ENCODE measurements at regions not wholly inside any gene's neighbourhood (a gene's known extent, or its start where the extent isn't known, plus 50 kb on each side); places are given as distances from the start of the nearest gene placed in this dataset.
"Not testable (repeated sequence)": the region's sequence is repeated elsewhere in the genome, so short reads cannot be mapped to it uniquely, and the experiment has no call there.

GRCh38 chr7:91717681-91718470 is 162.6 kb downstream of the MTERF1 start:
- Histone ChIP-seq H3K27ac (no peak overlapping the region), H3K36me3 (ENCODE audit: insufficient read depth, low read length) (no peaks in the 10 kb centered on the region), H3K9me3 (ENCODE audit: low read depth, low read length) (no peaks in the 10 kb centered on the region; the same call in 1 of the 2 replicates), H3K9ac (ENCODE audit: insufficient read length) (no peak overlapping the region), H3K4me3 (no peak overlapping the region)
- DNase-seq (ENCODE audit: low read depth, low spot score), result no peak
- TF ChIP-seq EZH2 (IDR thresholded peaks at IDR 0.05), result no peak

GRCh38 chr7:91719008-91719407 is 161.5 kb downstream of the MTERF1 start:
- Histone ChIP-seq H3K36me3 (ENCODE audit: insufficient read depth, low read length) (no peaks in the 10 kb centered on the region), H3K9ac (ENCODE audit: insufficient read length) (no peak overlapping the region), H3K9me3 (ENCODE audit: low read depth, low read length) (no peaks in the 10 kb centered on the region; the same call in 1 of the 2 replicates), H3K4me3 (no peak overlapping the region), H3K27ac (no peak overlapping the region)
- DNase-seq (ENCODE audit: low read depth, low spot score), result no peak
- TF ChIP-seq POLR2AphosphoS5 (IDR thresholded peaks at IDR 0.05; ENCODE audit: borderline replicate concordance, low read depth, low read length), result no peak
- no peak for TF ChIP-seq FOXP2 (optimal IDR thresholded peaks at IDR 0.05; ENCODE audit: control extremely low read depth, extremely low read length, insufficient read depth)
- no peak for TF ChIP-seq EZH2 (IDR thresholded peaks at IDR 0.05)

DNA sequence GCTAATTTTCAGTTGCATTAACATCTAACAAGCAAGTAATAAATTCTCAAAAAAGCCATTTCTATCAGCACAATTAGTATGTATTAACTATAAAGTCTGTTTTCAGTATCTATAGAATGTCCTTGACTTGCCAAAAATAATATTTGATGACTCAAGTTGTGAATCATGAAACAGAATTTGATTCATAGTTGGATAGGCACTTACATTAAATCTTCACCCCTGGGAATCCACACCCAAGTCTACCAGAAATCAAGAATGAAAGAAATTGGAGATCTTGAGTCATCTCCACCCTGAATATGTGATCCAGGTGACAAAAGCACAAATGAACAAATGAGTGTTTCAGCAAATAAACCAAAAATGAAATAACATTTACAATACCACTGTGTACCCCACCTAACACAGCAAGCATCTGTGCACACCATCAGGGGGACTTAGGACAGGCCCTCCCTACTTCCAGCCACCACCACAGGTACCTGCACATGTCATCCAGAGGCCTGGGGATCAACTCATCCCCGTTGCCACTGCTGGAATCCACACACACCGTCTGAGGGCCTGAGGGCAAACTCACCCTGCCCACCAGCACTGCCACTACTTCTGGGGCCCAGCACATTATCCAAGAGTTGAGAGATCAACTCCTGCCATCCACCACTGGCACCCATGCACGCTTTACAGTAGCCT is 160.1 kb downstream of the MTERF1 start:
- no peak overlapping the region for H3K27ac ChIP-seq
- no peak overlapping the region for H3K4me3 ChIP-seq
- H3K36me3 ChIP-seq (ENCODE audit: insufficient read depth, low read length), result no peaks in the 10 kb centered on the region
- no peak for DNase-seq (ENCODE audit: low read depth, low spot score)
- H3K9me3 ChIP-seq (ENCODE audit: low read depth, low read length), result no peaks in the 10 kb centered on the region; the same call in 1 of the 2 replicates
- H3K9ac ChIP-seq (ENCODE audit: insufficient read length), result no peak overlapping the region
- TF ChIP-seq FOXP2 (optimal IDR thresholded peaks at IDR 0.05; ENCODE audit: control extremely low read depth, extremely low read length, insufficient read depth), result no peak
- TF ChIP-seq EZH2 (IDR thresholded peaks at IDR 0.05), result no peak
- no peak for TF ChIP-seq POLR2AphosphoS5 (IDR thresholded peaks at IDR 0.05; ENCODE audit: borderline replicate concordance, low read depth, low read length)

GRCh38 chr7:91722831-91723230 is 157.7 kb downstream of the MTERF1 start:
- no peak for DNase-seq (ENCODE audit: low read depth, low spot score)
- H3K27ac ChIP-seq, result no peak overlapping the region
- TF ChIP-seq FOXP2 (optimal IDR thresholded peaks at IDR 0.05; ENCODE audit: control extremely low read depth, extremely low read length, insufficient read depth), result no peak
- TF ChIP-seq POLR2AphosphoS5 (IDR thresholded peaks at IDR 0.05; ENCODE audit: borderline replicate concordance, low read depth, low read length), result no peak
- no peak for TF ChIP-seq EZH2 (IDR thresholded peaks at IDR 0.05)

DNA sequence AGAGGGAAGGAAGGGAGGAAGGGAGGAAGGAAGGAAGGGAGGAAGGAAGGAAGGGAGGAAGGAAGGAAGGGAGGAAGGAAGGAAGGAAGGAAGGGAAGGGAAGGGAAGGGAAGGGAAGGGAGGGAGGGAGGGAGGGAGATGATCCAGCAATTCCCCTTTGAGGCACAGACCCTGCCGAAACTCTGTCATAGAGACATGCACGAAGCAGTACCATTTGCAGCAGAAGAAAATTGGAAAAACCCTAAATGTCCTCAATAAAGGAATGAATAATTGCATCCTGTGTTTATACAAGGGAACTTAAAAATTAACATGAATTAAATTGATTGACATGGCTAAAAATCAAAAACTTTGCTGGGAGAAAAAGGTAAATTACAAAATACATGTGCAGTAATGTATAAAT is 151.5 kb downstream of the MTERF1 start:
- not testable (repeated sequence) for H3K4me3 ChIP-seq; H3K36me3 ChIP-seq (ENCODE audit: insufficient read depth, low read length); H3K27ac ChIP-seq; H3K9me3 ChIP-seq (ENCODE audit: low read depth, low read length); DNase-seq (ENCODE audit: low read depth, low spot score); H3K9ac ChIP-seq (ENCODE audit: insufficient read length)

More at GRCh38 chr7:91722831-91723230, 157.7 kb downstream of the MTERF1 start:
- H3K9ac ChIP-seq (ENCODE audit: insufficient read length), result no peak overlapping the region
- H3K4me3 ChIP-seq, result no peak overlapping the region
- H3K36me3 ChIP-seq (ENCODE audit: insufficient read depth, low read length), result no peaks in the 10 kb centered on the region
- no peaks in the 10 kb centered on the region; the same call in 1 of the 2 replicates for H3K9me3 ChIP-seq (ENCODE audit: low read depth, low read length)

GRCh38 chr7:91731976-91732375 is 148.5 kb downstream of the MTERF1 start:
- DNase-seq (ENCODE audit: low read depth, low spot score), result no peak
- no peak overlapping the region for H3K27ac ChIP-seq
- H3K9ac ChIP-seq (ENCODE audit: insufficient read length), result no peak overlapping the region
- TF ChIP-seq POLR2AphosphoS5 (IDR thresholded peaks at IDR 0.05; ENCODE audit: borderline replicate concordance, low read depth, low read length) (no peak), EZH2 (IDR thresholded peaks at IDR 0.05) (no peak)
- H3K36me3 ChIP-seq (ENCODE audit: insufficient read depth, low read length), result no peaks in the 10 kb centered on the region
- no peak overlapping the region for H3K4me3 ChIP-seq
- no peaks in the 10 kb centered on the region for H3K9me3 ChIP-seq (ENCODE audit: low read depth, low read length)

- Histone ChIP-seq H3K9me3 (ENCODE audit: low read depth, low read length) (no peaks in the 10 kb centered on the region; the same call in 1 of the 2 replicates), H3K27ac (no peak overlapping the region), H3K36me3 (ENCODE audit: insufficient read depth, low read length) (no peaks in the 10 kb centered on the region), H3K9ac (ENCODE audit: insufficient read length) (no peak overlapping the region), H3K4me3 (no peak overlapping the region)
- no peak for DNase-seq (ENCODE audit: low read depth, low spot score)
- TF ChIP-seq FOXP2 (optimal IDR thresholded peaks at IDR 0.05; ENCODE audit: control extremely low read depth, extremely low read length, insufficient read depth) (no peak), EZH2 (IDR thresholded peaks at IDR 0.05) (no peak), POLR2AphosphoS5 (IDR thresholded peaks at IDR 0.05; ENCODE audit: borderline replicate concordance, low read depth, low read length) (no peak)
These were observed 131.1 kb downstream of the MTERF1 start for GRCh38 chr7:91749418-91749817.

- Histone ChIP-seq H3K9me3 (ENCODE audit: low read depth, low read length) (no peaks in the 10 kb centered on the region; the same call in 1 of the 2 replicates), H3K9ac (ENCODE audit: insufficient read length) (no peak overlapping the region), H3K4me3 (no peak overlapping the region), H3K36me3 (ENCODE audit: insufficient read depth, low read length) (no peaks in the 10 kb centered on the region), H3K27ac (no peak overlapping the region)
- no peak for TF ChIP-seq FOXP2 (optimal IDR thresholded peaks at IDR 0.05; ENCODE audit: control extremely low read depth, extremely low read length, insufficient read depth)
- TF ChIP-seq POLR2AphosphoS5 (IDR thresholded peaks at IDR 0.05; ENCODE audit: borderline replicate concordance, low read depth, low read length), result no peak
- no peak for TF ChIP-seq EZH2 (IDR thresholded peaks at IDR 0.05)
- no peak for DNase-seq (ENCODE audit: low read depth, low spot score)
These were observed 130.4 kb downstream of the MTERF1 start for GRCh38 chr7:91750091-91750490.

- Histone ChIP-seq H3K9ac (ENCODE audit: insufficient read length) (no peak overlapping the region), H3K27ac (no peak overlapping the region), H3K9me3 (ENCODE audit: low read depth, low read length) (no peaks in the 10 kb centered on the region; the same call in 1 of the 2 replicates), H3K36me3 (ENCODE audit: insufficient read depth, low read length) (no peaks in the 10 kb centered on the region), H3K4me3 (no peak overlapping the region)
- TF ChIP-seq POLR2AphosphoS5 (IDR thresholded peaks at IDR 0.05; ENCODE audit: borderline replicate concordance, low read depth, low read length) (no peak), FOXP2 (optimal IDR thresholded peaks at IDR 0.05; ENCODE audit: control extremely low read depth, extremely low read length, insufficient read depth) (no peak), EZH2 (IDR thresholded peaks at IDR 0.05) (no peak)
- no peak for DNase-seq (ENCODE audit: low read depth, low spot score)
These were observed 128.4 kb downstream of the MTERF1 start for GRCh38 chr7:91752102-91752501.

DNA sequence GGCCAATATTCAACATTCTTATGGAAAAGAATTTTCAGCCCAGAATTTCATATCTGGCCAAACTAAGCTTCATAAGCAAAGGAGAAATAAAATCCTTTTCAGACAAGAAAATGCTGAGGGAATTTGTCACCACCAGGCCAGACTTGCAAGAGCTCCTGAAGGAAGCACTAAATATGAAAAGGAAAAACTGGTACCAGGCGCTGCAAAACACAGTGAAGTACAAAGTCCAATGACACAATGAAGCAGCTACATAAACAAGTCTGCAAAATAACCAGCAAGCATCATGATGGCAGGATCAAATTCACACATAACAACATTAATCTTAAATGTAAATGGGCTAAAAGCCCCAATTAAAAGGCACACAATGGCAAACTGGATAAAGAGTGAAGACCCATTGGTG is 126.2 kb downstream of the MTERF1 start:
- H3K36me3 ChIP-seq (ENCODE audit: insufficient read depth, low read length); H3K9ac ChIP-seq (ENCODE audit: insufficient read length); H3K9me3 ChIP-seq (ENCODE audit: low read depth, low read length); H3K4me3 ChIP-seq; DNase-seq (ENCODE audit: low read depth, low spot score); H3K27ac ChIP-seq: not testable (repeated sequence)

GRCh38 chr7:91755121-91755520 is 125.4 kb downstream of the MTERF1 start:
- H3K27ac ChIP-seq; H3K9me3 ChIP-seq (ENCODE audit: low read depth, low read length); DNase-seq (ENCODE audit: low read depth, low spot score); H3K4me3 ChIP-seq; H3K9ac ChIP-seq (ENCODE audit: insufficient read length); H3K36me3 ChIP-seq (ENCODE audit: insufficient read depth, low read length): not testable (repeated sequence)

Measured in SK-N-MC (cell line).